ENCODE measurements at regions not wholly inside any gene's neighbourhood (a gene's known extent, or its start where the extent isn't known, plus 50 kb on each side); places are given as distances from the start of the nearest gene placed in this dataset.

GRCh38 chr13:80011448-80012212 lies 329.3 kb downstream of the SPRY2 start:
- no peak for TF ChIP-seq CTCF (conservative IDR thresholded peaks at IDR 0.05)
- TF ChIP-seq ZFX (IDR thresholded peaks at IDR 0.05), result no peak
